ENCODE measurements at regions not wholly inside any gene's neighbourhood (a gene's known extent, or its start where the extent isn't known, plus 50 kb on each side); places are given as distances from the start of the nearest gene placed in this dataset.

DNA sequence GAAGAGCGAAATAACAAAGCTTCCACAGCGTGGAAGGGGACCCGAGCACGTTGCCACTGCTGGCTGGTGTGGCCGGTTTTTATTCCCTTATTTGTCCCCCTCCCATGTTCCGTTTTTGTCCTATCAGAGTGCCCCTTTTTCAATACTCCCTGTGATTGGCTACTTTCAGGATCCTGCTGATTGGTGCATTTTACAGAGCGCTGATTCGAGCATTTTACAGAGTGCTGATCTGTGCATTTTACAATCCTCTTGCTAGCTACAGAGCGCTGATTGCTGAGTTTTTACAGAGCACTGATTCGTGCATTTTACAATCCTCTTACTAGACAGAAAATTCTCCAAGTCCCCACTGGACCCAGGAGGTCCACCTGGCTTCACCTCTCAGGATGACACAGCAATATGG is 250.9 kb upstream of the EPHA5 start:
- no peak for DNase-seq (ENCODE audit: low read depth, low spot score)

DNA sequence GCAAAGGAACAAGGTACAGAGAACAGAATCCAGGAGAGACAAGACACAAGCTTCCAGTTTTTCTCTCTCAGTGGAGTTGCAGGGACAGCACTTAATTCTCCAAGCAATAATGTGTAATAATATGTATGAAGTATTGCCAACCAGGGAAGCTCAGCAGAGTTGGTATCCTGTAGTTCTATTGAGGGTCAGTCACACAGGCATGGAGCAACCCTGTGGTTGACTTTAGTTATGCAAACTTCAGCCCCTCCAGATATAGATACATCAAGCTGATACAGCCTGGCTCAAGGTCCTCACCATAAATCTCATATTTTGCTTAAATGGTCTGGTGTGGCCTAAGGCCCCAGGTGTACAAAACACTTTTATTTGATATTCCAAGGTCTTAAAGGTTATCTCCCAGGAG is 248.6 kb upstream of the EPHA5 start:
- no peak for DNase-seq (ENCODE audit: low read depth, low spot score)

DNA sequence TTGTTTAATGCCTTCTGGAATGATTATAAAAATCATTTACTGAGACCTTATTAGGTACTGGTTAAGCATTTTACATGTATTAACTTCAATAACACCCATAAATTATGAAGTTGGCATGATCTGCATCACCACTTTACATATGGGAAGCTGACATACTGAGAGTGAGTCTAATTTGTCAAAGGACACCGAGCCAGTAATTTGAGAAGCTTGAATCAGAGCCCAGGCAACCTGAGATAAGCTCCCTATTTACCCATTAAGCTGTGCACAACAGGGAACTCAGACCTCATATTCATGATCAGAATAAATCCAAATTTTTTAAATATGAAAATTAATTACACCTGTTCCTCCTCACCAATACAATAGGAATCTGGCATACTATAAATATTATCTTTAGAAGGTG is 247.9 kb upstream of the EPHA5 start:
- no peak for DNase-seq (ENCODE audit: low read depth, low spot score)

DNA sequence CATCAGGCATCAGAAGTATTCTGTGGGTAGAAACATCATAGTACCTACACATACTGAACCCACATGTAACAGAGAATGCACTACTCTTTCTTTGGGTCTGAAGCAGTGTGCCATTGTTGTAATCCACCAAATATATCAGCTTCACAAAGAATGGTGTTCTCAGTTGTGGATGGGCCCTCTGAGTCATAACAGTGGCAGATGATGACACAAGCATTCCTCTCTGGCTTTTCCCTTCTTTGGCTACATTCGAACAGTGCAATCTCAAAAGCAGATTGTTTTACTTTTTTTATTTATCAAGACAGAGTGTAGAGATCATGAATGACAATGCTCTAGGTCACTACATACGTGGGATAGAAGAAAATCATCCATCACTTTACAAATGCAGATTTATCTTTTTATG is 247.2 kb upstream of the EPHA5 start:
- DNase-seq (ENCODE audit: low read depth, low spot score) = no peak

DNA sequence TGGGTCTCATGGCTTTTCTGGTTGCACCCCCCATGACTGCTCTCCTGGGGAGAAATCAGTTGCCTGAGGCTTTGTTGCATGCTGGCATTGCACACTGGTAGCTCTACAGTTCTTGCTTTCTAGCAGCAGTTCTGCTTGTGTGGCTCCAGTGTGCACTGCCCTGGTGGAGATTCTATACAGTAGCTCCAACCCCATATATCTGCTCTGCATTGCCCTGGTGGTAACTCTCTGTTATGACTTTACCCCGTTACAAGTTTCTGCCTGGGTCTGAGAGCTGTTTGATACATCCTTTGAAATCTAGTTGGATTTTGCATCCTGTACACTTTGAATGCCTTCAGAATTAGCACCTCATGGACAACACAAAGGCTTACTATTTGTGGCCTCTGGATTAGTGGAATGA is 241.4 kb upstream of the EPHA5 start:
- no peak for DNase-seq (ENCODE audit: low read depth, low spot score)

DNA sequence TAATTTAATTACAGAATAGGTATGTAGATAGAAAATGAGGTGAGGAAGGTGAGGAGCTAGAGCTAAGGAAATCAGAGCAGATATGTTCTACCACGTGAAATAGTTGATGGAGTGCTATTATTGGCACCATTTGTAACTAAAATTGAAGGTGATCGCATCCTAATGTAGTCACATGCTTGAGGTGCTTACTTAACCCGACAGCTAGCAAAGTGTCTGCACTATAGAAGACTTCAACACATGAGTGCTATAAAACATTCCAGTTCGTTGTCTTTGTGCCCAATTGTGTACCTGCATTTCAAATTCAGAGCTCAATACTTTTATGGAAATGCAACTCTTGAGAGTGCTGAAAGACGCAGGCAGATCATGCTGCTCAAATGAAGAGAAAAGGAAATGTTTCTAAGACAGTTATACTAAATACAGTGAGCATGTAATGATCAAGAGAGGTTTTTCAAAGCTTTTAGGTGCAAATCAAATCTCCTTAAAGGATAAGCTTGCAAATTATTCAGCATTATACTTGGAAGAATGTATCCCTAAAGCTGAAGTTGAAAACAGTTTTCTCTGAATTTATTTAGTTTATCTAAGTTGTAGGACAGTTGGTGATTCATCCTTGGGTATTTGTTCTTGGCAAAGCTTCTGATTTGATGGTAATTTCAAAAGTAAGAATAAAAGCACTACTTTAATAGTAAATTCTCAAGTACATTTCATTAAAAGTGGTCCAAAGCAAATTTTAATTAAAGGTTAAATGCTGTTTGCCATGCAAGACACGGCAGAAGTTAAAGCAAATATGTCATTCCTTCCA is 223.9 kb upstream of the EPHA5 start:
- no peak for DNase-seq (ENCODE audit: low read depth, low spot score)

DNA sequence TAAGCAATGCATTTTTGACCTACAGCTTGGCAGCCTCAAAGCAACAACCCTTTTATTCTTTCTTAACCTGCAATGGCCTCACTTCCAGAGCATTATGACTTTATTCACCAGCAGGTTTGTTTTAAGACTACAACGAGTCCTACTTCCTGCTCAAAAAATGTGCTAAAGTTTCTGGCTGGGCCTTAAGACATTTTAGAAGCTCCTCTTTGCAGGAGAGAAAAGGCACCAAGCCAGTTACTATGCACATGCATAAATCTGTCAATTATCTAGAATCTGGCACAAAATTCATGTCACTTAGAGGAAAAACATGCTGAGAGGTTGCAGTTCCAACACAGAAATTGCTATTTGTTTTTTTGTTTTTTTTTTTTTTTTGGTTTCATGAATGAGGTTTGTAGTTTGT is 223.0 kb upstream of the EPHA5 start:
- DNase-seq (ENCODE audit: low read depth, low spot score) = no peak

DNA sequence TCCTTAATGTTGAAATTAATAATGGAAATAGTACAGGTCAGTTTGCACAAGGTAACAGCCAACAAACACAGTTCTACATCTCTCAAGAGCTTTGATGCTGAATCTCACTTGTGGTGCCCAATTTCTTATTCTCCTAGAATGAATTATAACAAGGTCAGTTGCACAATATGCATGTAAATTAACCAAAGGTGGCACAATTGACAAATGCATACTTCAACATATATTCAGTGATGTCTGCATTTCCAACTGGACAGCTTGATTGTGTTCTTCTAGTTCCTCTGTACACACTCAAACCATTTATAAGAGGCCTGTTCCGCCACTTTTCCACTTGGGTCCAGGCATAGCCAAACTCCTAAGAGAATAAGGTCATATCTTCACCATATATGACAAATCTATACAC is 210.3 kb upstream of the EPHA5 start:
- no peak for DNase-seq (ENCODE audit: low read depth, low spot score)

DNA sequence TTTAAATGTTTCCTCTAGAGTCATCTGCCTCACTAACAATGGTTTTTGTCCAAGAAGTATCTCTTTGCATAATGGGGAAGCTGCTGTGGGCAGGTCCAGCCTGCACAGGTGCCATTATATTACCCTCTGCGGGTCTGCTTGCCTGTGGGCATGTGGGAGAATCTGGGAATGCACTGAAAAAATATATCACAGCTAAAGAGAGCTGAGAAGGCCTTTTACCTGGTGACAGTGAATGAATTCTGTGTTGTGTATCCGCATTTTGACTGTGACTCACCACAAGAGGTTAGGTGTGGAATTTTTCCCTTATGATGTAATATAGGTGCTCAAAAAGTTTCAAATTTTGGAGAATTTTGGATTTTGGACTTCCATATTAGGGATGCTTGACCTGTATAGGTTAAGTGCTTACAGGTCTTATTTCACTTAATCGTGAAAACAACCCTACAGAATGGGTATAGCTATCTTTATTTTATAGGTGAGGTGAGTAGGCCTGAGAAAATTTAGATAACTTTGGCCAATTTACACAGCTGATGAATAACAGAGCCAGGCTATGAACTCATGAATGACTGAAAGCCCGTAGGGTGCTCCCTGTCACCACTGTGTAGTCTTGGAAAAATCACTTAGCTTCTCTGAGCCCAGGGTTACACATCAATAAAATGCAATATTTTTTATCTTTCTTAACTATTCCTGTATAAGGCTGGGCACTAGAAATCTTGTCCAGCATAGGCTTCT is 198.0 kb upstream of the EPHA5 start:
- DNase-seq (ENCODE audit: low read depth, low spot score) = no peak

DNA sequence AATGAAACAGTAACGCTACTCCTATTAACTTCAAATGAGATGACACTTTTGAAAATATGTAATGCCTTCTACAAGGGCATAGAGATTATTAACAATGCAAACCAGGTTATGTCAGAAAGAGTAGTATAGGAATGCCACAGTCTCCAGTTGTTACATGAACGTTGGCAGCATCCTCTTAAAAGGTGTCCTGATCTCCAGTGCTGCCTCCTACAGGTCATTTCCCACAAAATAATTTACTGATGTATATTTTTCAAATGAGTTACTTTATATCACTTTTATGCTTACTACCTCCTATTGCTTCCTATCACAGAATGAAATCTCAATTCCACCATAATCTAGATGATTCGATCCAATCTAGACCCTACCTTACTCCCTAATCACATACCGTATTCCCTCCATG is 195.2 kb upstream of the EPHA5 start:
- DNase-seq (ENCODE audit: low read depth, low spot score) = no peak

DNA sequence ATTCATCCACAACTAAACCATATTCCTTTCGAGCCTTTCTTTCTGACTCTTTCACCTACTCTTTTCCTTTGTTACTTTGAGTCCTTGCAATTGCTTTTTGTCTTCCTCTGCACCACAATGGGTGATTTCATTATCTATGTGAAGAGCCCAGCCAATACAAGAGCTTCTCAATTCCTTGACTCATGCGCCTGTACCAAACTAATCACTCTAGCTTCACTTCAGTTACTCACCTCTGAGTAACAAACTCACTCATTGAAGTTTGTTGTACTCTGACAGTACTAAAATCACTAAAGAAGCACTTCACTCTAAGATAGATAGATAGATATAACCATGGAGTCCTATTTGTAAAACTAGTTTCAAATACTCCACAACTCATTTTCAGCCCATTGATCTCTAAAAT is 191.7 kb upstream of the EPHA5 start:
- DNase-seq (ENCODE audit: low read depth, low spot score) = no peak

DNA sequence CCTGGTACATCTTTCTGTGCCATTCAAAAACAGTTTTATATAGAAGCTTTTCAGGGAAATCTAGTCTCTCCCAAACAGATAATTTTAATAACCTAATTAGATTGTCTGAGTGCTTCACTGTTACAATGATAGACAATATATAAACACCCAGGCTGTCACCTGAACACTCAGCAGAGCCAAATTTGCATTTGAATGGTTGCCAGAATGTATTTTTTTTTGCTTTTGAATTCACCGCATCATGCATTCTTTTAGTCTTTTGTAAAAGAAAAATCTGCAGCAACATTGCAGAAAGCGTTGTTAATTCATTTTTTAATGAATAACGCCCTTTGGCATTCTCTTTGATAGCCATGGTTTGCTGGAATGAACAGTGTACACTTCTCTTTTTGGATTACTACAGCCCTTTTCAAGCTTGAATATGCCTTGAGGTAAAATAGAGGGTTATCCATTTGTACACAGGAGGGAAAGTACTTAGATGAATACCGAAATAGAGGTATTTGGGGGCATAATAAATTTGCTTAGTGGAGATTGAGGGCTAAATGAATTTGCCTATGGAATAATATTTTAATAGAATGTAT is 175.0 kb upstream of the EPHA5 start:
- no peak for DNase-seq (ENCODE audit: low read depth, low spot score)

DNA sequence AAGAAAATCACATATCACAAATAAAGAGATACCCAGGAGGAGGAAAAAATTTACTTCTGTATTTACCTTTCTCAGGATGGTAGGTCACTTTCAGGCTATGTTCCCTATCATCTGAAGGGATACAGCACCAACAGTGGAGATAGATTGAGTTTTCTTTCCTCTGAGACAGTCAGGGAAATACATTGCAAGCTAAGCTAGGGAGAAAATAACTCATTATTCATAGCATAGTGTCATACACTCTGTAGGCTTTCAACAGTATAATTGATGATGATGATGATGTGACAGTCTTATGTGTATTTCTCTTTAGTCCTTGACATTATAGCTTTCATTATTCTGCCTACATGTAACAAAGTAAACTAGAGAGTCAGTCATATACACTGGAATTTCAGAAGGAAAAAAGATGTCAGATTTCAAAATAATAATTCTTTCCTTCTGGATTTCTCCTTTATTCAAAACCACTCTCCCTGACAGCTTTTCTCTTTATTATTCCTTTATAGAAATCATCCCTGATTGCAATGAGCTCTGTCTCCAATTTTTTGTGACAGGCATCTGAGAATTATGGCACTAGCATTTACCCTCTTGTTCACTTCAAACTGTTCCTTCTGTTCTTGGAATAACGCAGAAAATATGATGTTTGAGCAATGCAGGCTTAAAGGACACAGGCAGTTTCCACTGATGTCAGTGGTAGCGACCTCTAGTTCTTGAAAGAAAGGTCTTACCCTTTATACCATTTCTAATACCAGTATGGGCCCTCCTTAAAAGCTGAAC is 169.1 kb upstream of the EPHA5 start:
- DNase-seq (ENCODE audit: low read depth, low spot score) = no peak

DNA sequence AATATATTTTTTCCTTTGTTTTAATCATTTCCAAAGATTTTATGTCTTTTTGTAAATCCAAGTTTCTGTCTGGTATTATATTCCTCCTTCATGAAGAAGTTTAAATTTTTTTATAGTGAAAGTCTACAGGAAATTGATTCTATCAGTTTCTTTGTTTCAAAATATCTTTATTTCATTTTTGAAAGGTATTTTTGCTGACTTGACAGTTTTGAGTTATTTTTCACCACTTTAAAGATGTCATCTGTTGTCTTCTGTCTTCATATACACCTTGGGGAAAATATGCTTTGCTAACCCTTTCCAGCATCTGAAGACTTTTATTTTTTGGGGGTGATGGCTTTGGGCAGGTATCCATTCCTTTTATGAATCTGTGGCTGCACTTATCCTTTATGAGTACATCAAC is 164.4 kb upstream of the EPHA5 start:
- no peak for DNase-seq (ENCODE audit: low read depth, low spot score)

DNA sequence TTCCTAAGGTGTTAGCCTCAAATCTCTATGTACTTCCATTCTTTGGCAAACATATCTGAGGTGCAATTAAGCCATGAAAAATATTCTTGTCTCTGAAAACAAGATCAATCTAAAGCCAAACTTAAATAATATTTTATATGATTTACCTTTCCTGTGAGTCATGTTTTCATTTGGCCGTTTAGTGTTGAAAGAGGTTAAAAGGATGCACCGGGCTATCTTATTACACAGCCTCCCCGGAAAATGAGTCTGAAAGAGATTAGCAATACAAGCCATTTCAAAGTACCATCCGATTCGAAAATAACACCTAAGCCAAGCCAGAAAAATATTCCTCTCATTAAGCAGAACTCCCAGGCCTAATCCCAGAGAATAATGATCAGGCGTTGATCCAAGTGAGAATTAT is 161.5 kb upstream of the EPHA5 start:
- no peak for DNase-seq (ENCODE audit: low read depth, low spot score)

DNA sequence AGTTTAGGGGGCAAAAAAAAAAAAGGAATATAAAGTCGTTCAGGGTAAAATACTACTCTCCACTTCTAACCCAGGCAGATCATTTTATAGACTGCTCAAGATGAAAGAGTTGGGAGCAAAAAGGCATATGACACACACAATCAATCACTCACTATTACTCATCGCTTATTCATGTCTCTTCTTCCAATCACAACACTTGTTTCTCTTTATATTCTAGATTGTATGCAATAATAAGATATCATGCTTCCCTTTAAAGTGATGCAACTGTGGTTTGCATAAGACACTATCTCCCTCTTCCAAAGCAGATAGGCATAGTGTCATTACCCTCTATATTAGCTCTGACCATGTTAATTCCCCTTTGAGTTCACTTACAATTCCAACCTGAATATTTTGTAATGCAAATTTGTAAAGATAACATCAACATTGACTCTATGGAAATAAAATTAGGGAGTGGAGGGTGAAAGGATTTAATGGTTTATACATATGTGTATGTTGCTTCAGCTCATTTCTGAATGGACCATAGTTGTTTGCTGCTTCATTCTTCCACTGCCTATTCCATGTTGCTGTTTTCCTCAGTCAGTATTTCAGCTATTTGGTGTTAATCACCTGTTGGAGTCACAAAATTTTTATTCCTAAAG is 154.9 kb upstream of the EPHA5 start:
- DNase-seq (ENCODE audit: low read depth, low spot score) = no peak

DNA sequence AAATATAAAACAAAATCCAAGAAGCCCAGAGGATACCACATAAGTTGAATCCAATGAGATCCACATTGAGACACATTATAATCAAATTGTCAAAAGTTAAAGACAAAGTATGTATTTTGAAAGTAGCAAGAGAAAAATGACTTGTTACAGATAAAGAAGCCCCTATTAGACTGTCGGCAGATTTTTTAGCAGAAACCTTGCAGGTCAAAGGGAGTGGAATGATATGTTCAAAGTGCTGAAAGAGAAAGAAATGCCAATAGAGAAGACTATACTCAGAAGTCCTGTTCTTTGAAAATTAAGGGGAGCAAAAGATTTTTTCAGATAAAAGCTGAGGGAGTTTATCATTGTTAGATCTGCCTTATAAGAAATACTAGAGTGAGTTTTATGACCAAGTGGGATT is 148.9 kb upstream of the EPHA5 start:
- DNase-seq (ENCODE audit: low read depth, low spot score) = no peak

DNA sequence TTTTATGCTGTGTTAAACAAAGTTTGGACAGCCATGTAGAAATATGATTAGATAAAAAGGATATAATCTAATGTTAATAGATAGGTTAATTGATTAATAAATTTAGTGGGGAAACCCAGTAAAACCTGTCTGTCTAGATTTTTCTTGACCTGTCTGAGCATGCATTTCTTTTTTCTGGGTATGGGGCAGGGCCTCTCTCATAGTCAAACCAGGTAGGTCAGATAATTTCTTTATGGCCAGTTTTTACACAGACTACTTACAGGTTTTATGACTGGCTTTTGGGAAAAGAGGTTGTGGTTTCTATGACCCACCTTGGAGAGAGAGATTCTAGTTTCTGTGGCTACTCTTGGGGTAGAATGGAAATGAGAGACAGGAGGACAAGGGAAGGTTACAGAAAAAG is 135.6 kb upstream of the EPHA5 start:
- no peak for DNase-seq (ENCODE audit: low read depth, low spot score)

DNA sequence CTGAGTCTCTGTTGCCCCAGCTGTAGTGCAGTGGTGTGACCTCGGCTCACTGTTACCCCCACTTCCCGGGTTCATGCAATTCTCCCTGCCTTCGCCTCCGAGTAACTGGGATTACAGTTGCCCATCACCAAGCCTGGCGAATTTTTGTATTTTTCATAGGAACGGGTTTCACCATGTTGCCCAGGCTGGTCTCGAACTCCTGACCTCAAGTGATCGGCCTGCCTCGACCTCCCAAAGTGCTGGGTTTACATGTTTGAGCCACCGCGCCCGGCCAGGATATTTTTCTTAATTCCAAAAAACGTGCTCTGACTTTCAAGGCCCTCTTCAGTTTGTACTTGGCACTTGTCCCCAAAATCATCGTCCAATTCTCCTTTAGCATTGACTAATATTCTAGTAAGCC is 129.2 kb upstream of the EPHA5 start:
- no peak for DNase-seq (ENCODE audit: low read depth, low spot score)

DNA sequence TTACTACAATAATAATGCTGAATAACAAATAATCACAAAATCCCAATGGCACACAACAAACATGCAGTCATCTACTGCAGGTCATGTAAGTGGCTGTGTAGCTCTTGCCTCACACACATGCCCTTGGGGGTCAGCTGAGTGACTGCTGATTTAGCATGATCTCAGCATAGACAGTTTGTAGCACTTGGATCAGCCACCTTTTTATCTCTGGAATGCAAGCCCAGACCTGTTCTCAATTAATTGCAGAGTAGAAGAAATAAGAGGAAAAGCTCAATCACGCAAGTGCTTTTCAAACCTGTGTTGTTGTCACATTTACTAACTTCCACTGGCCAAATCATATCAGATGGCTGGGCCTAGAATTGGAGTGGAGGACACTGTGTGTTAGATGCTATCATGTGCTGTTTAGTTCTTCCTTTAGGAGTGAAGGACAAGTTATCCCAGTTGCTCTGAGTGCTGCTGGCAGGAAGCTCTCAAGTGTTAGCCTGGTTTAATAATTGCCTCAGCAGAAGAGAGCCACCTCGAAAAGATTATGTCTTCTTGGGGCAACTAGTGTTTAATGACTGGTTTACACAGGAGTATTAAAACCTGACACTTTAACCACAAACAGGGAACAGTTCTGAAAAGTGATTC is 128.3 kb upstream of the EPHA5 start:
- no peak for DNase-seq (ENCODE audit: low read depth, low spot score)

DNA sequence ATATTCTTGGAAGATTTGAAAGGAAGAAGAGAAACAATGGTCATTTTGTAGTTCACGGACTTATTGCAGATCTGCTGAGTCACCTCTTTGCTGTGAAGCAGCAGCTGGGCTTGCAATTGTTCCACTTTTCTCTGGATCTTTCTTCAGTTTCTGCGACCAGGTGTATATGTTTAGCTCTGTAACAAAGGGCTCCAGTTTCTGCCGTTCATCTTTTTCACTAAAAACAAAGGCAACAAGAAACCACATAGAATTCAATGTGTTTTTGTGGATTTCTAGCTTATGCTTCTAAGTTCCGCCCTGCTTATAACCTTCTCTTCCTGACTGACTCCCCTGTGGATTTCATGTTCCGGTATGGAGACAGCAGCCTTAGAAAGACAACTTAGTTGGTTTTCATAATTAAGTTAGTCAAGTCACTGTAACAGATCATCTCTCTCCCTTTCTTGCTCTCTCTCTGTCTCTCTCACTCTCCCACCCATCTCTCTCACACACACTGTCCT is 121.6 kb upstream of the EPHA5 start:
- DNase-seq (ENCODE audit: low read depth, low spot score) = no peak
